GM06990 (cell line): ENCODE measurements at regions not wholly inside any gene's neighbourhood (a gene's known extent, or its start where the extent isn't known, plus 50 kb on each side); places are given as distances from the start of the nearest gene placed in this dataset.

ENCODE experiments used
- DNase-seq: peaks from one replicate; pipeline ENCODE4 v3.0.0-alpha.2; 2011; ENCODE audit not compliant: insufficient read length; ENCODE audit errors: extremely low read depth
- H3K27me3 ChIP-seq: replicated peaks from 2 replicates; pipeline ENCODE4 v1.6.0; 2011; ENCODE audit warnings: low read length; ENCODE audit not compliant: control insufficient read depth, insufficient read depth
- H3K36me3 ChIP-seq: 2 replicates; pipeline ENCODE4 v1.5.1; 2011; ENCODE audit warnings: low read length; ENCODE audit not compliant: control insufficient read depth, insufficient read depth
- H3K4me3 ChIP-seq: replicated peaks from 2 replicates; pipeline ENCODE4 v1.5.1; 2011; ENCODE audit warnings: low read depth, mild to moderate bottlenecking, control low read depth, low read length
- CTCF ChIP-seq: IDR thresholded peaks from 2 replicates; pipeline ENCODE4 v1.5.1; 2011; ENCODE audit warnings: low read length, control low read depth, mild to moderate bottlenecking, inconsistent platforms; ENCODE audit not compliant: insufficient read depth, poor library complexity, severe bottlenecking

GRCh38 chr6:105550955-105551620 is 148.2 kb upstream of the PREP start:
- no peak for DNase-seq
- no peaks in the 10 kb centered on the region for H3K36me3 ChIP-seq
- no peak overlapping the region for H3K4me3 ChIP-seq
- TF ChIP-seq CTCF: no peak
- no peaks in the 10 kb centered on the region for H3K27me3 ChIP-seq

- no peak for TF ChIP-seq CTCF
- DNase-seq: no peak
- Histone ChIP-seq H3K4me3 (no peak overlapping the region), H3K36me3 (no peaks in the 10 kb centered on the region), H3K27me3 (no peaks in the 10 kb centered on the region)
Observed at GRCh38 chr6:105546754-105547153, 143.9 kb upstream of the PREP start.

- TF ChIP-seq CTCF: no peak
- no peak for DNase-seq
- Histone ChIP-seq H3K36me3 (no peaks in the 10 kb centered on the region), H3K27me3 (no peaks in the 10 kb centered on the region), H3K4me3 (no peak overlapping the region)
Observed at GRCh38 chr6:105545947-105546731, 143.3 kb upstream of the PREP start.

GRCh38 chr6:105545228-105545920 is 142.5 kb upstream of the PREP start:
- no peak for TF ChIP-seq CTCF
- Histone ChIP-seq H3K4me3 (no peak overlapping the region), H3K27me3 (no peaks in the 10 kb centered on the region), H3K36me3 (no peaks in the 10 kb centered on the region)
- no peak for DNase-seq

DNA sequence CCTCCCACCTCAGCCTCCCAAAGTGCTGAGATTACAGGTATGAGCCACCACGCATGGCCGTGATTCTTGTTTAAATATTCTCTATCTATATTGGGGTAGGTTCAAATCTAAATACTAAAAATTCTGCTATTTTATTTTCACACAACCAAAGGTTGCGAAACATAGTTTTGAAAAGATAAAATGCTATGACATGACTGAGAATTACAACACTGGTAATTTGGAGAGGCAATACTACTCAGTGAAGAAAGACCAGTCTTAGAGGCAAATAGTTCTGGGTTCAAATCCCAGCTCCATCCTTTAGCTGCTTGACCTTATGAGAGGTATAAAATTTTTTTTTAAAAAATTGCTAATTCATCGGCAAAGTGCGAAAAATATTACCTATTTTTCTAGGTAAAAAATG is 137.0 kb upstream of the PREP start:
- Histone ChIP-seq H3K36me3 (no peaks in the 10 kb centered on the region), H3K27me3 (no peaks in the 10 kb centered on the region), H3K4me3 (no peak overlapping the region)
- no peak for DNase-seq
- no peak for TF ChIP-seq CTCF
